Lower leg skin (tissue), 4 donors: ENCODE measurements at regions not wholly inside any gene's neighbourhood (a gene's known extent, or its start where the extent isn't known, plus 50 kb on each side); places are given as distances from the start of the nearest gene placed in this dataset.

Source experiments
- DNase-seq, 2 donors: peaks; one replicate each; pipeline ENCODE4 v3.0.0-alpha.2; 2019; ENCODE audit warnings: low spot score in 2 of 2
- H3K4me3 ChIP-seq: fragments of 200-600 bp; sonication (generic); 2 replicates; pipeline ENCODE4 v1.5.1; 2017; ENCODE audit warnings: mild to moderate bottlenecking, low read depth; ENCODE audit not compliant: poor library complexity, severe bottlenecking
- POLR2A ChIP-seq, 2 donors: fragments of 450-650 bp; IDR thresholded peaks; one replicate each; pipeline ENCODE4 v1.6.1; 2016 to 2017; ENCODE audit warnings: antibody characterized with exemption in 2 of 2, mild to moderate bottlenecking in 1 of 2, moderate library complexity in 1 of 2
- WGBS, 2 donors: methylation state at CpG; one replicate each; pipeline ENCODE4 v1.1.5; 2018; 5-methylcytosine and 5-hydroxymethylcytosine counted together
- intact Hi-C: fragments of 100-400 bp; cut with DNase I; formaldehyde crosslinking; loops from one replicate; pipeline ENCODE4 v1.15.0; 2023; ENCODE audit warnings: low total_unique reads
- TF ChIP-seq, protein P1 (sequence below), 3 donors: fragments of 450-650 bp; IDR thresholded peaks; one replicate each; pipeline ENCODE4 v1.5.1; 2016; ENCODE audit warnings: antibody characterized with exemption in 3 of 3, mild to moderate bottlenecking in 3 of 3, moderate library complexity in 2 of 3

DNA sequence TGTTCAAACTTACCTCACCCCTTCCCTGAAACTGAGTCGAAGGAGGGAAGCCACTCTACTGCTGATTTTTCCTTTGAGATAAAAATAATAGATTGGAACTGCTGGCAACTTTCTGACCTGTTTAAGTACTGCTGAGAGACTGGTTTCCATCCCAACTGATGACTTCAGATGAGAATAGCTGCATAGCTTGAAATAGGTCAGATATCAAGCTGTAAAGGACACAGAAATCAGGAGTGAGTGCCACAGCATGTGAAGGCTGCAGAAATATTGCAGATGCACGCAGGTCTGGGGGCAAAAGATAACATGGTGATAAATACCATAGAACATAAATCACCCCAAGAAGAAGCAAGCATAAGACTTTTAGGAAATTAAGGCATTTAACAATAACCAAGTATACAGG, 923.2 kb downstream of the SH3BGRL start:
- no peak overlapping the region for H3K4me3 ChIP-seq
- intact Hi-C loops, result no loop called here
- TF ChIP-seq, protein P1, sequence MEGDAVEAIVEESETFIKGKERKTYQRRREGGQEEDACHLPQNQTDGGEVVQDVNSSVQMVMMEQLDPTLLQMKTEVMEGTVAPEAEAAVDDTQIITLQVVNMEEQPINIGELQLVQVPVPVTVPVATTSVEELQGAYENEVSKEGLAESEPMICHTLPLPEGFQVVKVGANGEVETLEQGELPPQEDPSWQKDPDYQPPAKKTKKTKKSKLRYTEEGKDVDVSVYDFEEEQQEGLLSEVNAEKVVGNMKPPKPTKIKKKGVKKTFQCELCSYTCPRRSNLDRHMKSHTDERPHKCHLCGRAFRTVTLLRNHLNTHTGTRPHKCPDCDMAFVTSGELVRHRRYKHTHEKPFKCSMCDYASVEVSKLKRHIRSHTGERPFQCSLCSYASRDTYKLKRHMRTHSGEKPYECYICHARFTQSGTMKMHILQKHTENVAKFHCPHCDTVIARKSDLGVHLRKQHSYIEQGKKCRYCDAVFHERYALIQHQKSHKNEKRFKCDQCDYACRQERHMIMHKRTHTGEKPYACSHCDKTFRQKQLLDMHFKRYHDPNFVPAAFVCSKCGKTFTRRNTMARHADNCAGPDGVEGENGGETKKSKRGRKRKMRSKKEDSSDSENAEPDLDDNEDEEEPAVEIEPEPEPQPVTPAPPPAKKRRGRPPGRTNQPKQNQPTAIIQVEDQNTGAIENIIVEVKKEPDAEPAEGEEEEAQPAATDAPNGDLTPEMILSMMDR (IDR thresholded peaks at IDR 0.05), result no peak
- no peak for TF ChIP-seq POLR2A (IDR thresholded peaks at IDR 0.05)
- DNase-seq, result no peak
- 54 to 67% methylated on average over 2 of the region's 2 CpGs for WGBS, 2 donors

GRCh38 chrX:82127228-82128123, 925.6 kb downstream of the SH3BGRL start:
- TF ChIP-seq, protein P1 (IDR thresholded peaks at IDR 0.05), result no peak
- TF ChIP-seq POLR2A (IDR thresholded peaks at IDR 0.05), result no peak
- 75 to 82% methylated on average over 2 of the region's 2 CpGs for WGBS, 2 donors
- DNase-seq, result no peak
- intact Hi-C loops, result no loop called here
- H3K4me3 ChIP-seq, result no peak overlapping the region

DNA sequence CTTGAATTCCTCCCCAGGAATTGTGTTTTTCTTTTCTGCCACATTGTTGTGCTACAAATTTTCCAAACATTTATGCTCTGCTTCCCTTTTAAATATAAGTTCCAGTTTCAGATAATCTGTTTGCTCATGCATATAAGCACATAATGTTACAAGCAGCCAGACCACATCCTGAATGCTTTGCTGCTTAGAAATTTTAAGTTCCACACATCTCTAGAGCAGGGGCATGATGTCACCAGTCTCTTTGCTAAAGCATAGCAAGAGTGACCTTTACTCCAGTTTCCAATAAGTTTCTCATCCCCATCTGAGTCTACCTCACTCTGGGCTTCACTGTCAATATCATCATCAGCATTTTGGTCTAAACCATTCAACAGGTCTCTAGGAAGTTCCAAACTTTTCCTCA, 932.5 kb downstream of the SH3BGRL start:
- TF ChIP-seq, protein P1 (IDR thresholded peaks at IDR 0.05), result no peak
- TF ChIP-seq POLR2A (IDR thresholded peaks at IDR 0.05), result no peak
- DNase-seq, result no peak
- intact Hi-C loops, result no loop called here
- H3K4me3 ChIP-seq, result no peak overlapping the region

GRCh38 chrX:82141942-82142341, 940.0 kb downstream of the SH3BGRL start:
- WGBS, 2 donors, result 64 to 71% methylated on average over 1 of the region's 1 CpG
- DNase-seq, result no peak
- intact Hi-C loops, result no loop called here
- H3K4me3 ChIP-seq, result no peak overlapping the region
- TF ChIP-seq, protein P1 (IDR thresholded peaks at IDR 0.05), result no peak
- no peak for TF ChIP-seq POLR2A (IDR thresholded peaks at IDR 0.05)

DNA sequence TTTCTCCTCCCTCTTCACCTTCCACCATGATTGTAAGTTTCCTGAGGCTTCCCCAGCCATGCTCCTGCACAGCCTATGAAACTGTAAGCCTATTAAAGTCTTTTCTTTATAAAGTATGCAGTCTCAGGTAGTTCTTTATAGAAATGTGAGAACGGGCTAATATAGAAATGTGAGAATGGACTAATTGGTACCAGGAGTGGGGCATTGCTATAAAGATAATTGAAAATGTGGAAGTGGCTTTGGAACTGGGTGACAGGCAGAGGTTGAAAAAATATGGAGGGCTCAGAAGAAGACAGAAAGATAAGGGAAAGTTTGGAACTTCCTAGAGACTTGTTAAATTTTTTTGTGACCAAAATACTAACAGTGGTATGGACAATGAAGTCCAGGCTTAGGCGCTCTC, 959.3 kb downstream of the SH3BGRL start:
- H3K4me3 ChIP-seq, result no peak overlapping the region
- 79 to 88% methylated on average over 2 of the region's 2 CpGs for WGBS, 2 donors

More for the DNA sequence above, 959.3 kb downstream of the SH3BGRL start:
- TF ChIP-seq POLR2A (IDR thresholded peaks at IDR 0.05), result no peak
- TF ChIP-seq, protein P1 (IDR thresholded peaks at IDR 0.05), result no peak
- intact Hi-C loops, result no loop called here
- DNase-seq, result no peak
